Erythroblast (primary cell): ENCODE measurements at regions not wholly inside any gene's neighbourhood (a gene's known extent, or its start where the extent isn't known, plus 50 kb on each side); places are given as distances from the start of the nearest gene placed in this dataset.

ENCODE experiments used
- GATA1 ChIP-seq: IDR thresholded peaks from 2 replicates; pipeline ENCODE4 v1.6.1; 2011; ENCODE audit warnings: low read depth, mild to moderate bottlenecking, control low read depth, low read length, moderate library complexity
- POLR2A ChIP-seq: IDR thresholded peaks from 2 replicates; pipeline ENCODE4 v1.6.1; 2011; ENCODE audit warnings: mild to moderate bottlenecking, low read length

DNA sequence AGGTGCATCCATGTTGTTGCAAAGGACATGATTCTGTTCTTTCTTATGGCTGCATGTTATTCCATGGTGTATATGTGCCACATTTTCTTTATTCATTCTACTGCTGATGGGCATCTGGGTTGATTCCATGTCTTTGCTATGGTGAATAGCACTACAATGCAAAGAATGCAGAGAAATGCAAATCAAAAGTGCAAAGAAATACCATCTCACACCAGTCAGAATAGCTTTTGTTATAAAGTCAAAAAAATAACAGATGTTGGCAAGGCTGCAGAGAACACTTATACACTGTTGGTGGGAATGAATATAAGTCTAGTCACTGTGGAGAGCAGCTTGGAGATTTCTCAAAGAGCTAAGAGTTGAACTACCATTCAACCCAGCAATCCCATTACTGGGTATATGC lies 99.2 kb downstream of the DHRS2 start:
- TF ChIP-seq POLR2A (no peak), GATA1 (no peak)
